DMS53 treated with DMSO at 0.1 percent for 48 hours (cell line): ENCODE measurements at regions not wholly inside any gene's neighbourhood (a gene's known extent, or its start where the extent isn't known, plus 50 kb on each side); places are given as distances from the start of the nearest gene placed in this dataset.

Source experiments
- DNase-seq: peaks from one replicate; lab custom pipeline; 2025; ENCODE audit not compliant: unreplicated experiment; lab: John Stamatoyannopoulos, UW

DNA sequence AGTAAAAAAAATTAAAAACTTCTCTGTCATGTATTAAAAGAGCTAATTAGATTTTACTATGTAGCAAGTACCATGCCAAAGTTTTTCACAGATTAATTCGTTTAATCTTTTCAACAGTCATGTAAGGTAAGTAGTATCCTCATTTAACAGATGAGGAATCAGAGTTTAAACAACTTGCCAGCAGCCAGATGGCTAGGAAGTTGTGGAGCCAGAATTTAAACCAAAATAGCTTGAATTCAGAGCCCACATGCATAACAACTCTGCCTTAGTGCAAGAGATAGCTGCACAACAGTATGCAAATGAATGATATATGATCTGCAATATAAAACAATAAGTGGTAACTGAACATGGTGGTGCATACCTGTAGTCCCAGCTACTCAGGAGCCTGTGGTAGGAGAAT, 75.3 kb downstream of the NAP1L3 start:
- no peak for DNase-seq

GRCh38 chrX:93594780-93595179, 78.6 kb downstream of the NAP1L3 start:
- no peak for DNase-seq

- DNase-seq: no peak
Measured at GRCh38 chrX:93593966-93594365, 79.4 kb downstream of the NAP1L3 start.

DNA sequence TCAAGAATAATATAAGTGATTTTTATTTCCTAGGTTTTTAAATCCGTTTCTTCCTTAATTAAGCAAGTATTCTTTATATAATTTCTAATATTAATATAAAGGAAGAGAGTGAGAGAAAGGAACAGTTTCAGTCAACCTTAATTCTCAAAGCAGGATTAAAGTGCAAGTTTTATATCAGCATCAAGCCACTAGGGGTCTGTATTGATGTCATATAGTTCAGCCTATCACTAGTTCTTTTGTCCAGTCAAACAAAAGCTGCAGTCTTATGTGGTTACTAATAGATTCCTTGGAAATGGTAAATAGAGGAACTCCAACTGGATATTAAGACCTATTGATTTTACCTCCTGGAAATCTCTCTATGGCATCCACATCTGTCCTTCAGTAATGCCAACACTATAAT, 82.0 kb downstream of the NAP1L3 start:
- DNase-seq: peak; percentile 7

- no peak for DNase-seq
Measured at GRCh38 chrX:93585661-93586060, 87.7 kb downstream of the NAP1L3 start.

- DNase-seq: no peak
Measured at GRCh38 chrX:93580634-93581033, 92.7 kb downstream of the NAP1L3 start.

GRCh38 chrX:93538575-93538974, 134.8 kb downstream of the NAP1L3 start:
- peak; percentile 30 for DNase-seq

DNA sequence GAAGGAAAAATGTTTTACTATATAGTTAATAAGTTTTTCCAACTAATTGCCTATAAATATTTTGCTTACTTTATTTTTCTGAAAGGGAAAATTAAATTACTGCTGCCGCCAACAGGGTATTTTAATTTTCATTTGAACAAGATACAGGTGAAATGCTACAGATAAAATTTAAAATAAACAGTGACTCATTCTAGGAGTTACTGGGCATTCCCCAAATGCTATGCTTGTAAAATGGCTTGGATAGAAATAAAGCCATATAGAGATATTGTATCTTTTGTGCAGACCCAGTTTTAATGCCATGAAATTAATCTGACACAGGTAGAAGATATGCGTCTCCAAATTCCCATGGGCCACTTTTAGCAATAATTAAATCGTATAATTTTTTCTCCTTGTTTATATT, 144.5 kb downstream of the NAP1L3 start:
- DNase-seq: no peak
